MM.1S (cell line): ENCODE measurements at regions not wholly inside any gene's neighbourhood (a gene's known extent, or its start where the extent isn't known, plus 50 kb on each side); places are given as distances from the start of the nearest gene placed in this dataset.

Source experiments
- DNase-seq: peaks from one replicate; pipeline ENCODE4 v3.0.0-alpha.2; 2015
- H2AFZ ChIP-seq: fragments of 300-600 bp; sonication (generic); 2 replicates; pipeline ENCODE4 v1.6.0; 2016; ENCODE audit warnings: antibody characterized with exemption, low read length
- H3F3A ChIP-seq: fragments of 300-600 bp; sonication (generic); 2 replicates; pipeline ENCODE4 v1.6.1; 2016; ENCODE audit warnings: mild to moderate bottlenecking, antibody characterized with exemption, low read length, moderate library complexity, mixed read lengths; ENCODE audit not compliant: insufficient read depth
- H3K27ac ChIP-seq: fragments of 300-600 bp; sonication (generic); 2 replicates; pipeline ENCODE4 v1.5.1; 2016; ENCODE audit warnings: mild to moderate bottlenecking, low read length
- H3K27me3 ChIP-seq: fragments of 300-600 bp; sonication (generic); replicated peaks from 2 replicates; pipeline ENCODE4 v1.6.0; 2016; ENCODE audit warnings: low read length; ENCODE audit not compliant: insufficient read depth
- H3K36me3 ChIP-seq: fragments of 300-600 bp; sonication (generic); replicated peaks from 2 replicates; pipeline ENCODE4 v1.6.1; 2016; ENCODE audit warnings: mild to moderate bottlenecking, low read length, mixed read lengths; ENCODE audit not compliant: insufficient read depth
- H3K4me1 ChIP-seq: fragments of 300-600 bp; sonication (generic); 2 replicates; pipeline ENCODE4 v1.6.1; 2016; ENCODE audit warnings: low read length, mixed read lengths
- H3K4me2 ChIP-seq: fragments of 300-600 bp; sonication (generic); 2 replicates; pipeline ENCODE4 v1.6.0; 2016; ENCODE audit warnings: low read depth, low read length
- H3K4me3 ChIP-seq: fragments of 300-600 bp; sonication (generic); 2 replicates; pipeline ENCODE4 v1.5.1; 2016; ENCODE audit warnings: low read length, mixed read lengths
- H3K79me2 ChIP-seq: fragments of 300-600 bp; sonication (generic); 2 replicates; pipeline ENCODE4 v1.6.1; 2016; ENCODE audit warnings: mixed run types, low read length, mixed read lengths
- H3K9ac ChIP-seq: fragments of 300-600 bp; sonication (generic); 2 replicates; pipeline ENCODE4 v1.6.1; 2016; ENCODE audit warnings: low read length, mixed read lengths
- H3K9me2 ChIP-seq: fragments of 300-600 bp; sonication (generic); replicated peaks from 2 replicates; pipeline ENCODE4 v1.6.1; 2016; ENCODE audit warnings: mild to moderate bottlenecking, low read length, mixed read lengths; ENCODE audit not compliant: insufficient read depth
- H3K9me3 ChIP-seq: fragments of 300-600 bp; sonication (generic); replicated peaks from 2 replicates; pipeline ENCODE4 v1.6.1; 2016; ENCODE audit warnings: mild to moderate bottlenecking, low read length, mixed read lengths; ENCODE audit not compliant: insufficient read depth
- H4K20me1 ChIP-seq: fragments of 300-600 bp; sonication (generic); 2 replicates; pipeline ENCODE4 v1.6.1; 2016; ENCODE audit warnings: mild to moderate bottlenecking, low read length, moderate library complexity, mixed read lengths; ENCODE audit not compliant: insufficient read depth
- CTCF ChIP-seq: fragments of 300-600 bp; sonication (generic); IDR thresholded peaks from 2 replicates; pipeline ENCODE4 v1.5.1; 2016; ENCODE audit warnings: antibody characterized with exemption, low read length, mixed read lengths
- EZH2 ChIP-seq: fragments of 300-600 bp; sonication (generic); optimal IDR thresholded peaks from 2 replicates; pipeline ENCODE3; 2017; ENCODE audit warnings: low read depth, mild to moderate bottlenecking, antibody characterized with exemption, low read length, mixed read lengths
- EZH2phosphoT487 ChIP-seq: fragments of 300-600 bp; sonication (generic); IDR thresholded peaks from 2 replicates; pipeline ENCODE4 v1.6.1; 2018; ENCODE audit warnings: antibody characterized with exemption, low read length

- Histone ChIP-seq H3K9me3 (no peaks in the 10 kb centered on the region), H3K27me3 (no peaks in the 10 kb centered on the region), H3K79me2 (no peaks in the 10 kb centered on the region), H2AFZ (no peak overlapping the region), H4K20me1 (no peaks in the 10 kb centered on the region), H3K4me2 (no peak overlapping the region), H3K36me3 (no peaks in the 10 kb centered on the region), H3K9ac (no peak overlapping the region), H3K9me2 (no peaks in the 10 kb centered on the region), H3F3A (no peaks in the 10 kb centered on the region), H3K27ac (no peak overlapping the region), H3K4me3 (no peak overlapping the region), H3K4me1 (no peaks in the 10 kb centered on the region)
- TF ChIP-seq CTCF, result no peak
- TF ChIP-seq EZH2, result no peak
- DNase-seq, result no peak
Measured at GRCh38 chr3:182699550-182700170, 93.6 kb upstream of the ATP11B start.

- DNase-seq, result no peak
- Histone ChIP-seq H3K4me3 (no peak overlapping the region), H3K79me2 (no peaks in the 10 kb centered on the region), H3K4me2 (no peak overlapping the region), H3K4me1 (0 out of 2 replicates have a peak, but pooled peaks cover 8% of the 10 kb centered on the region), H3K9me3 (no peaks in the 10 kb centered on the region), H3K27ac (no peak overlapping the region), H3K9ac (no peak overlapping the region), H3K27me3 (no peaks in the 10 kb centered on the region), H3F3A (no peaks in the 10 kb centered on the region), H3K36me3 (no peaks in the 10 kb centered on the region), H2AFZ (no peak overlapping the region), H4K20me1 (no peaks in the 10 kb centered on the region), H3K9me2 (no peaks in the 10 kb centered on the region)
- TF ChIP-seq CTCF, result no peak
- no peak for TF ChIP-seq EZH2
- TF ChIP-seq EZH2phosphoT487, result no peak
Measured at GRCh38 chr3:182702216-182702615, 91.1 kb upstream of the ATP11B start.

DNA sequence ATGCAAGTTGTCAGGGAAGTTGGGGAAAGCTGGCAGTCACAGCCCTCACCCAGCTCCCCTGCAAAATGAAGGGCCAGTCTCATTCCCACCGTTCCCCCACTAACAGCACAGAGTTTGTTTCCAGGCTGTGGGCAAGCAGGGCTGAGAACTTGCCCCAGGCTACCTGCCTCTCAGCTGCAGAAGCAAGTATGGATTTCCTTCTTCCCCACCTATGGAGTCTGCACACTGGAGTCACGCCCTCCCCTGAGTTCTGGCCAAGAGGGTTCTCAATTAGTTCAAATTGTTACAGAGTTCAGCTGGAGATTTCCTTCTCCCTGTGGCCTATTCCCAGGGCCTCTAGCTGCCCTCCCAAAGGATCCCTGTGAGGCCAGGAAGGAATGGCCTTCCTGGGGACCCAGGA is 90.1 kb upstream of the ATP11B start:
- no peak for TF ChIP-seq EZH2phosphoT487
- no peak for TF ChIP-seq CTCF
- no peak for TF ChIP-seq EZH2

More for the DNA sequence above, 90.1 kb upstream of the ATP11B start:
- no peak overlapping the region for H3K9ac ChIP-seq
- no peak overlapping the region for H3K4me3 ChIP-seq
- no peaks in the 10 kb centered on the region for H3F3A ChIP-seq
- H3K9me2 ChIP-seq, result no peaks in the 10 kb centered on the region
- H3K27ac ChIP-seq, result no peak overlapping the region
- H3K79me2 ChIP-seq, result no peaks in the 10 kb centered on the region
- no peak overlapping the region for H2AFZ ChIP-seq
- 0 out of 2 replicates have a peak, but pooled peaks cover 8% of the 10 kb centered on the region for H3K4me1 ChIP-seq
- H3K4me2 ChIP-seq, result no peak overlapping the region
- H3K27me3 ChIP-seq, result no peaks in the 10 kb centered on the region
- DNase-seq, result no peak
- no peaks in the 10 kb centered on the region for H3K9me3 ChIP-seq
- no peaks in the 10 kb centered on the region for H4K20me1 ChIP-seq
- no peaks in the 10 kb centered on the region for H3K36me3 ChIP-seq
